SW480 (cell line): ENCODE measurements at regions not wholly inside any gene's neighbourhood (a gene's known extent, or its start where the extent isn't known, plus 50 kb on each side); places are given as distances from the start of the nearest gene placed in this dataset.
"Not testable (repeated sequence)": the region's sequence is repeated elsewhere in the genome, so short reads cannot be mapped to it uniquely, and the experiment has no call there.

Experiments used
- DNase-seq: peaks from one replicate; pipeline ENCODE4 v3.0.0-alpha.2; 2016; ENCODE audit warnings: low spot score

GRCh38 chr12:69028941-69029729, 96.2 kb upstream of the CPM start:
- DNase-seq = no peak

GRCh38 chr12:69030321-69030720, 97.3 kb upstream of the CPM start:
- DNase-seq = no peak

- no peak for DNase-seq
These were observed 103.6 kb upstream of the CPM start for GRCh38 chr12:69036533-69036932.

- DNase-seq = no peak
These were observed 104.0 kb upstream of the CPM start for GRCh38 chr12:69036999-69037398.

GRCh38 chr12:69039911-69040310, 106.9 kb upstream of the CPM start:
- DNase-seq = no peak

GRCh38 chr12:69042557-69042956, 109.6 kb upstream of the CPM start:
- no peak for DNase-seq

- no peak for DNase-seq
These were observed 110.0 kb upstream of the CPM start for GRCh38 chr12:69042970-69043369.

- no peak for DNase-seq
These were observed 111.9 kb upstream of the CPM start for GRCh38 chr12:69044887-69045286.

GRCh38 chr12:69045430-69045829, 112.5 kb upstream of the CPM start:
- no peak for DNase-seq

GRCh38 chr12:69046363-69046762, 113.4 kb upstream of the CPM start:
- no peak for DNase-seq

GRCh38 chr12:69046920-69047319, 113.9 kb upstream of the CPM start:
- DNase-seq = no peak

GRCh38 chr12:69047990-69048389, 115.0 kb upstream of the CPM start:
- no peak for DNase-seq

- not testable (repeated sequence) for DNase-seq
These were observed 116.9 kb upstream of the CPM start for GRCh38 chr12:69049855-69050254.

GRCh38 chr12:69052613-69053408, 119.8 kb upstream of the CPM start:
- DNase-seq = peak; percentile 85

- DNase-seq = no peak
These were observed 121.5 kb upstream of the CPM start for GRCh38 chr12:69054343-69055056.

- no peak for DNase-seq
These were observed 122.3 kb upstream of the CPM start for GRCh38 chr12:69055280-69055679.

- no peak for DNase-seq
These were observed 122.7 kb upstream of the CPM start for GRCh38 chr12:69055706-69056105.

- no peak for DNase-seq
These were observed 124.0 kb upstream of the CPM start for GRCh38 chr12:69056743-69057515.

- no peak for DNase-seq
These were observed 124.8 kb upstream of the CPM start for GRCh38 chr12:69057742-69058141.

GRCh38 chr12:69059465-69060457, 126.8 kb upstream of the CPM start:
- no peak for DNase-seq

GRCh38 chr12:69061574-69061973, 128.6 kb upstream of the CPM start:
- DNase-seq = no peak
